Left renal pelvis (tissue), 4 donors: ENCODE measurements at regions not wholly inside any gene's neighbourhood (a gene's known extent, or its start where the extent isn't known, plus 50 kb on each side); places are given as distances from the start of the nearest gene placed in this dataset.

Experiments
- DNase-seq, 4 donors: peaks; one replicate each; pipeline ENCODE4 v3.0.0-alpha.2; 2013; ENCODE audit warnings: low read depth in 4 of 4, low spot score in 3 of 4

GRCh38 chr18:76134628-76135027, 360.4 kb downstream of the ZNF516 start:
- DNase-seq, result no peak

GRCh38 chr18:76133873-76134272, 361.2 kb downstream of the ZNF516 start:
- DNase-seq, result no peak

- no peak for DNase-seq
These were observed 363.3 kb downstream of the ZNF516 start for GRCh38 chr18:76131738-76132137.

DNA sequence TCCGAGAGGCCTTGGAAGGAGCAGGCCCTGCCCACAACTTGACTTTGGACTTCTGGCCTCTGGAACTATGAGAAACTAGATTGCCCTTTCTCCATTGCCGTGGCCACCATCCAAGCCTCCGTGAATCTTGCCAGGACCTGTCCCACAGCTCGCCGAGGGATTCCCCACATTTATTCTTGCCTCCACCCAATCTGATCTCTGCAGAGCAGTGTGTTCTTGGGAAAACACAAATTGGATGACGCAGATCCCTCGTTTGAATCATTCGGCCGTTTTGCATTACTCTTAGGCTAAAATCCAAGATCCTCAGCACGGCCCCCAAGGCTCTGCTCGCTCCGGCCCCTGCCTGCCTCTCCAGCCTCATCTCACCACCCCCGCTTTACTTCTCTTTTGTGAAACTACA, 364.2 kb downstream of the ZNF516 start:
- DNase-seq, result no peak

- DNase-seq, result no peak
These were observed 368.7 kb downstream of the ZNF516 start for GRCh38 chr18:76126327-76126726.

- no peak for DNase-seq
These were observed 374.0 kb downstream of the ZNF516 start for GRCh38 chr18:76121011-76121410.

GRCh38 chr18:76115580-76115979, 379.5 kb downstream of the ZNF516 start:
- DNase-seq, result no peak

GRCh38 chr18:76113101-76113500, 381.9 kb downstream of the ZNF516 start:
- no peak for DNase-seq

GRCh38 chr18:76102626-76103025, 392.4 kb downstream of the ZNF516 start:
- no peak for DNase-seq

- no peak for DNase-seq
These were observed 392.9 kb downstream of the ZNF516 start for GRCh38 chr18:76102156-76102555.

DNA sequence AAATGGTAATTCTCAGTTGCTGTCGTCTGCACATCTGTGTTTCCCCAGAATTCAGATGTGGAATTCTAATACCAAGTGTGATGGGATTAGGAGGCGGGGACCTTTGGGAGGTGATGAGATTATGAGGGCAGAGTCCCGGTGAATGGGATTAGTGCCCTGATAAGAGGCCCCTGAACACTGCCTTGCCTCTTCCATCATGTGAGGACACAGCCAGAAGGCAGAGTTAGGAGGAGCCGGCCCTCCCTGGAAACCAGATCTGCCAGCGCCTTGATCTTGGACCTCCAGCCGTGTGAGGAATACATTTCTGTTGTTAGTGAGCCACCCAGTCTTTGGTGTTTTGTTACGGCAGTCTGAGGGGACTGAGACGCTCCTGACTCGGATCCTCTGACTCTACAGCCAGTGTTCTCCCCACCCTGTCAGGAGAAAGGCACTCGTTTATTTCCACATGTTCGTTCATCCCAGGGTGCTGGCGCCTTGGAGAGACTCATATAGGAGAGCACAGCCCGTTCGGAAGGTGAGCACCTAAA, 395.0 kb downstream of the ZNF516 start:
- no peak for DNase-seq

DNA sequence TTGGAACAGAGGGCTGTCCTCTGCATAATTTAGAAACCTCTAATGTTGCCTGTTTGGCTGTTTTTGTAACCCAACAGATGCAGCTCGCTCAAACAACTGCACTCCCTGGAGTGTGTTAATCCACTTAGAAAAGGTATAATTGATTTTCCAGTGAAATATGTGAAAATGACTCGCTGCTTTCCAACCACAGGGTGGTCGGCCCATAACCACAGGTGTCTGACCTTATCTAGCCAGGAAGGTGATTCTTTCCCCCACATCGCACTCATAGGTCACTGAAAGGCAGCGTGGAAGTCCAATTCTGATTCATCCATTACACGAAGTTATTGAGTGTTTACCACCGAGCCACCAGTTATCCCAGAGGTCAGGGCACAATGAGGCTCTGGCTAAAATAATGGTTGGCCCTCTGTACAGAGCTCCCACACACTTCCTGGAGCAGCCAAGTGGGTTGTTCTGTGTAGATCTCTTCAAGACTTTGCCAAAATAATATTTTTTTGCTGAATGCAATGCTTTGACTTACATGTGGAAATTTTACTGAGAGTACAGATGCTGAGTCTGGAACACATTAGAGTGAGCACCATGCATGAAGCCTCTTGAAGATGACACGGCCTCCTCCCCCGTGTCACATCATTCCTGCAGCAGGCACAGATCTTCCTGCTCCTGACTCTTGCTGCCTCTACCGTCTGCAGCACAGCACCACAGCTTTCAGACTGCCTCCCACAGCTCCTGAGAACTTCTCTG, 396.2 kb downstream of the ZNF516 start:
- DNase-seq, result peak in 2 of 4 donors; percentile 7 to 12

- DNase-seq, result no peak
These were observed 413.5 kb downstream of the ZNF516 start for GRCh38 chr18:76081536-76081935.

DNA sequence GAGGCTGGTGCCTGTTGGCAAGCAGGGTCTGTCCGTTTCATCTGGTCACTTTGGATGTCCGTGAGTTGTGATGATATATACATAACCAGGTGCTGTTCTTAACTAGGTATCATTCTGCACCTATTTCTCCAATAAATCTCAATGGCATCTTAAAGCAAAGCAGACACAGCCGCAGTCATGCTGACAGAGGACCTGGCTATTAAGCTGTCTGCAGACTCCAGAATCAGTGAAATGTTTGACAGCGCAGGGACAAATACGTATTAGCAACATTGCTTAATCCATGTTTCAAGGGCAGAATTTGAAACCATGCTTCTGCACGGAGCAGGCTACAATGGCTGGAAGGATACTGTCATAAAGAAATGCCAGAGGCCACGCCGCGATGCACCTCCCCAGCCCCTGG, 414.6 kb downstream of the ZNF516 start:
- DNase-seq, result no peak

GRCh38 chr18:76075777-76076176, 419.3 kb downstream of the ZNF516 start:
- DNase-seq, result no peak

DNA sequence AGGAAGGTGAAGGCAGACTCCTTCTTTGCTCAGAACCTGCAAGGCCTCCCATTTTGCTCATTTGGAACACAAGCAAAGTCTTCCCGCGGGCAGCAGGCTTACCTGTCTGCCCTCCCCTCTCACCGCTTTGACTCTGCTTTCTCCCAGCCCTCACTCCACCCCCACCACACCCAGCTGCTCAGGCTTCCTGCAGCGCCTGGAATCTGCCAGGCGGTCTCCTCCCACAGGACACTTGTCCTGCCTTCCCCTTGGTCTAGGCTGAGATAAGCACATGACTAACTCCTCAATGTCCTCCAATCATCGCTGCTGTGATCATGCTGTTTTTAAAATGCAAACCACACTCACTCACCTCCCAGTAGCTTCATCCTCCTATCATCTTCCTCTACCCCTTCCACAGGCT, 430.0 kb downstream of the ZNF516 start:
- DNase-seq, result no peak

- no peak for DNase-seq
These were observed 436.9 kb downstream of the ZNF516 start for GRCh38 chr18:76058146-76058545.

DNA sequence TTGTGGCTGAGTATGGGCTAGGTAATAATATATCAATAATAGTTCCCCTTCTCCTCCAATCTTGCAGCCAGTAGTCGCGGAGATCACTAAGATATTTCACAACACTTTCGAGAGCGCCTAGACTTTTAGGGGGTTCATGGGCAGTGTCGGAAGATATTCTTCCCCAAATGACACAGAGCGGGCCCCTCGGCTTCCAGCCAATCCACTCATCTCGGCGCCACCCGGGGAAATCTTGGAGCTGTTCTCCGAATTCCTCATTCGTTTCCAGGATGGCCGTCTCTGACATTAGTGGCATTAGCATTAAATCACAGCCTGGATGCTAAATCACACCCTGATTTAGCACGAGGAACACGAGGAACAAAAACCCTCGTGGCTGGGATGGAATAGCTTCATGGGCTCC, 437.7 kb downstream of the ZNF516 start:
- DNase-seq, result no peak

- DNase-seq, result no peak
These were observed 438.5 kb downstream of the ZNF516 start for GRCh38 chr18:76056471-76057110.

DNA sequence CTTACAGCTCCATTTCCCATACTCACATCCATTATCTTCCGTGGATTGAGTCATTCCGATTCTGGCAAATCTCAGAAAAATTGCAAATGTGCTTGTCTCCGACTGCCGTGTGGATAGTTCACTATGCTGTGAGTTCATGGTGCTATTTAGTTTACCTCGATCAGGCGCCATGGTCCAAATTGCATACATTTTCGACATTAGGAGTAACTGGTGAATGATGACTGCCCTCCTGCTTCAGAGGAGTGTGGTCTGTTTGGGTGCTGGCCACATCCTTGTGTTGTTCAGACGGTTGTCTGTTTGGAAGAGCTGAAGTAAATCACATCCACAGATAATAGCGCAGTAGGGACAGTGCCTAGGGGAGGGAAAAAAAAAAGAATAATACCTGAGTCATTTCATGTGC, 439.5 kb downstream of the ZNF516 start:
- DNase-seq, result no peak

- DNase-seq, result no peak
These were observed 440.0 kb downstream of the ZNF516 start for GRCh38 chr18:76055025-76055424.

DNA sequence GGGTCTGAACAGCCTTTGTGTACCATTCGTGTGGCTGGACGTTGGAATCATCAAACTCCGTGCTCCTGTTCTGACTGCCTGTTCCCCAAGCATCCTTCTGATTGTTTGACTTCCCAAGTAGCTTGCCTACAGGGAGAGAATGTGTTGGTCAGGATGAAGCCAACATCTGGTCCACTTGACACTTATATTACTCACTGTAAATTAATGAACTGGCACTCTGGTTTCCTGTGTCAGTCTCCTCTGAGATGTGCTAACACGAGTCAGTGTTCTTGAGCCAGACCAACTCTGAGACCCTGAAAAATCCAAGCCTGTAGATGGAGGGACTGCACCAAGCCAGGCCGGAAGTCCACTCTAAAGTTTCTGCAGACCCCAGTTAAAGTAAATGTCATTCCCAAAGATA, 440.9 kb downstream of the ZNF516 start:
- peak in 2 of 4 donors; percentile 5 to 47 for DNase-seq
